Activated T-cell treated with anti-CD3 and anti-CD28 coated beads, Interleukin-2, amount 50 U/mL, for 48 hours (primary cell): ENCODE measurements at regions not wholly inside any gene's neighbourhood (a gene's known extent, or its start where the extent isn't known, plus 50 kb on each side); places are given as distances from the start of the nearest gene placed in this dataset.
"Not testable (repeated sequence)": the region's sequence is repeated elsewhere in the genome, so short reads cannot be mapped to it uniquely, and the experiment has no call there.

Experiments
- DNase-seq, 2 experiments: peaks; one replicate each; pipeline ENCODE4 v3.0.0-alpha.2; 2020

- DNase-seq: no peak
These were observed 1086.4 kb downstream of the CDH8 start for GRCh38 chr16:60949800-60950199.

- no peak for DNase-seq
These were observed 1091.0 kb downstream of the CDH8 start for GRCh38 chr16:60945225-60945624.

DNA sequence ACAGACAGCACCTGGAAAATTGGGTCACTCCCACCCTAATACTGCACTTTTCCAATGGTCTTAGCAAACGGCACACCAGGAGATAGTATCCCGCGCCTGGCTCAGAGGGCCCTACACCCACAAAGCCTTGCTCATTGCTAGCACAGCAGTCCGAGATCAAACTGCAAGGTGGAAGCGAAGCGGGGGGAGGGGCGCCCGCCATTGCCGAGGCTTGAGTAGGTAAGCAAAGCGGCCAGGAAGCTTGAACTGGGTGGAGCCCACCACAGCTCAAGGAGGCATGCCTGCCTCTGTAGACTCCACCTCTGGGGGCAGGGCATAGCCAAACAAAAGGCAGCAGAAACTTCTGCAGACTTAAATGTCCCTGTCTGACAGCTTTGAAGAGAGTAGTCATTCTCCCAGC is 1100.0 kb downstream of the CDH8 start:
- not testable (repeated sequence) for DNase-seq

DNA sequence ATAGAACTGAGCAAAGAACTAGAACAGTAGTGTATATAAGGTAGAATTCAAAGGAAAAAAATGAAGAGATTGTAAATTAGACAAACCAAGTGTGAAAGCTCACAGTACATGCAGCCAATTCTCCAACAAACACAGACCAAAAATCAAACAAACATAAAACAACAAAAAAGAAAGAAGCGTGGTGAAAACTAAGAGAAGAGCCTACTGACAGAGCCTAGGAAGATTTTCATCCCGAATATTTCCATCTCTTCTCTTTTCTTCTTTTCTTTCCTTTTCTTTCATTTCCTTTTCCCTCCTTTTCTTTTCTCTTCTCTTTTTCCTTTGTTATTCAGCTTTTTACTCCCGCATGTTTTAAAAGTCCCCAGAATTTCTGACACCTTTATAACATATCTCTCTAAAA is 1103.6 kb downstream of the CDH8 start:
- no peak for DNase-seq

DNA sequence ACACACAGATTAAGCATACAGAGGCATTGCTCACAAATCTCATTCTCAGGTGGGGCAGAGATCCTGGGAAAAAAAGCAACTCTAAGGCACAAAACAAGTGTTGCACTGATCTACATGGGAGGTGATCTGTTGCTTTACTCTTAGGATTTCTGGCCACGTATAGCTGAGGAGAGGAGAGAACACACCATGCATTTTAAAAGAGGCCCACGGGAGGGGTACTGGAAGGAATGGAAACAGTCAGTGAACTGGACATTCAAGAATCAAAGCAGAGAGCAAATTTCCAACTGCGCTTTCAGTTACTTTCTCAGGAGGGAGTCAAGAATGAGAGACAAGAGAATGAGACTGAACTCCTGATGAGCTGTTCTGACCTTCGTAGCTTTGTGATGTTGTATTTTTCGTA is 1105.9 kb downstream of the CDH8 start:
- DNase-seq: no peak

- DNase-seq: no peak
These were observed 1113.3 kb downstream of the CDH8 start for GRCh38 chr16:60922920-60923319.

DNA sequence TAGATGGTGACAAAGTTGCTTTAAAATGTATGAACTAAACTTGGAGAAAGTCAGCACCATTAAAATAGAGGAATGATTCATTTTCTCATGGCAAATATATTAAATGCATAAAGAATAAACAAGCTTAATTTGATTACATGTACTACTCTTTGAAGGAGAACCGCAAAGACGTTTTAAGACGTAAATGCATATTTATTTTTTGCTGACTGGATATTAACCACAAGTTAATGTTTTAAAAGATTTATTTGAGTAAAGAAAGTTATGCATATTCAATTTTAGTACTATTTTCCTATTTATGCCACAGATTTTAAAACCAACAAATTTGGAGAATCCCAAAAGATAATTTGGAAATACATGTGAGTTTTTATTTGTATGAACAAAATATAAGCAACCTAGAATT is 1121.9 kb downstream of the CDH8 start:
- no peak for DNase-seq

DNA sequence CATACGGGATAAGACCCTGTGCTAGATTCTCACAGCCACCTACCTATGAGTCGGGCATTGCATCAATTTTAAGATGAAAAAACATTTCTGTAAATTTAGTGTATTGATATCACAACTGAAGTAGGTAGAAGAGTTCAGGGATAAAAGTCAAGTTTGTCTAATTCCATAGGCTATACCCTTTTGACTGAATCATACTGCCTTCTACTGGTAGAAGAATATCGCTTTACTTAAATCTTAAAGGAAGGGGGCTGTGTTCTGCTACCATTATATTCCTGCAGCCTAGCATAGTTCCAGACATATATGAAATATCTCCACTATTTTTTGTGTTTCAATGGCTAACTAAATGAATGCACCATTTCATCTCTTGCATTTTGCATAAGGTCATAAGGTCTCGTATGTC is 1128.6 kb downstream of the CDH8 start:
- DNase-seq: no peak

DNA sequence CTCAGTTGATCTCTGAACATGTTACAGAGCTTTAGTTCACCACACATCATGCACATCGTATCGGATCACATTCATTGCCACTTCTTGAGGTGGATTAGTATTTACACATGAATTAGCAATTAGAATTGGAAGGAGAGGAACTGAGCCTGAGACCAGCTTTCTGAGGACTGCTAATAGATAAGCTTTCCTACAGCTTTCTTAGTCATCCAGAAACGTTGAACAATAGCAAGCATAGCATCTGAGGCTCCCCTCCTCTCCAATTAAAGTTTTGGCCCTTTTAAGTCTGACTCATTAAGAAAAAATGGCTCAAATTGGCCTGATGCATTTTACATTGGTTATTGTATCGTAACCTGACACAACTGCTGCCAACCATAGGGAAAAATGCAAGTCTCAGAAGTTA is 1130.4 kb downstream of the CDH8 start:
- DNase-seq: no peak

DNA sequence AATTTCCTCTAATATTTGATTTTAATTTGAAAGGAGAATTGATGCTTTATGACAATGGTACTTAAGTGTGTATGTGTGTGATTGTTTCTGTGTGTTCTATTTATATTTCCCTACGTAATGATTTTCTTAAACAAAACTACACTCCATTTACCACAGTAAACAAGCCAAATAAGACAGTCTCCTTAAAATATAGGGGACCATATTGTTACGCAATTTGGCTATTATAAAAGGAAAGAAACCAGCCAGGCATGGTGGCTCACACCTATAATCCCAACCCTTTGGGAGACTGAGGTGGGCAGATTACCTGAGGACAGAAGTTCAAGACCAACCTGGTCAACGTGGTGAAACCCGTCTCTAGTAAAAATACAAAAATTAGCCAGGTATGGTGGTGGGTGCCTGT is 1134.1 kb downstream of the CDH8 start:
- no peak for DNase-seq

GRCh38 chr16:60882816-60883215 is 1153.4 kb downstream of the CDH8 start:
- DNase-seq: no peak

- no peak for DNase-seq
These were observed 1183.6 kb downstream of the CDH8 start for GRCh38 chr16:60852635-60853034.

DNA sequence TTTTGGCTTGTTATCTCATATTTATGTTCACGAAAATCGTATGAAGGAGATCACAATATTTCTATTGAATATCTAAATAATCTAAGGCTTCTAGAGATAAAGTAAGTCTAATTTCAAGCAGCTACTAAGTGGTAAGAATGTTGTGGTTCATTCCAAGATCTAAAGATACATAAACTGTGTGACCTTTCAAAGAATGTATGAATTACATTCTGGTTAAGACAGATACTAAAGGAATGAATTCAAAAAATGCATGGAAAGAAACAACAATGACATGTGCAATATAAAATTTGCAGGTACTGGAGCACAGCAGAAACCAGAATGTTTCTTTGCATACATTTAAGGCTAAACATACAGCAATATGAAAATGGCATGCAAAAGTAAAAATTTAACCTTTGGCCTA is 1214.6 kb downstream of the CDH8 start:
- DNase-seq: no peak

DNA sequence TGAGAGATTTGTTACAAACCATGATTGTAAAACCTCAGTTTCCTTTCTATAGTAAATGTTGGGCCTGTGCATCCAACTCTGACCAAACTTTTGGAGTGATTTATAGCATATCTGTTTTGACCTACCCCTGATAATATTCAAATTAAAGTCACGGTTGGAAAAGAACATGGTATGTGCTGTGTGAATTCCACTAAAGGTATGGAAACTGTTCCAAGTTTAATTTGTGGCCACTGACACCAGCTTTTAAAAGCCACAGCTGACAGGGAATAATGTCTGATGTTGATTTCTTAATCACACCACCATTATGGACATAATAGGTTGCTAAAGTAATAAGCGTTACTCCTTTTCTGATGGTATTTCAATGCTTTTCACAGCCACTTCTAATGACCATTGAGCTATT is 1215.9 kb downstream of the CDH8 start:
- no peak for DNase-seq

- DNase-seq: no peak
These were observed 1217.8 kb downstream of the CDH8 start for GRCh38 chr16:60818465-60818864.

DNA sequence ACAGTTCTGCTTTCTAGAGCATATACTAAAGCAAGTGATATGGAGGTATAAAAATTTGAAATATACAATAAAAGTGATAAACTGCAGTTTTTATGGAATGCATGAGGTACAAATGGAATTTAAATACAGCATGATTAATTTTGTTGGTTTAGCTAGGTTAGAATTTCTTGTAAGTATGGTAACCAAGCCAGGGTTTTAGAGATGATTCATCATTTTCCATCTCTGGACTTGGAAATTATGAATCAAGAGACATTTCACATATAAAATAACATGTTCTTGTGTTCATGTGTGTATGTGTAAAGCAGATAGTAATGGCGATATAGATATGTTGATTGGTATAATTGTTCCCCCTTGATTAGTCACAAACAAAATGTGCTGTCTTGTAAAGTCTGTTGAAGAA is 1219.8 kb downstream of the CDH8 start:
- no peak for DNase-seq

- DNase-seq: no peak
These were observed 1220.4 kb downstream of the CDH8 start for GRCh38 chr16:60815865-60816264.

- no peak for DNase-seq
These were observed 1221.2 kb downstream of the CDH8 start for GRCh38 chr16:60815033-60815432.

- DNase-seq: no peak
These were observed 1224.6 kb downstream of the CDH8 start for GRCh38 chr16:60811657-60812056.

DNA sequence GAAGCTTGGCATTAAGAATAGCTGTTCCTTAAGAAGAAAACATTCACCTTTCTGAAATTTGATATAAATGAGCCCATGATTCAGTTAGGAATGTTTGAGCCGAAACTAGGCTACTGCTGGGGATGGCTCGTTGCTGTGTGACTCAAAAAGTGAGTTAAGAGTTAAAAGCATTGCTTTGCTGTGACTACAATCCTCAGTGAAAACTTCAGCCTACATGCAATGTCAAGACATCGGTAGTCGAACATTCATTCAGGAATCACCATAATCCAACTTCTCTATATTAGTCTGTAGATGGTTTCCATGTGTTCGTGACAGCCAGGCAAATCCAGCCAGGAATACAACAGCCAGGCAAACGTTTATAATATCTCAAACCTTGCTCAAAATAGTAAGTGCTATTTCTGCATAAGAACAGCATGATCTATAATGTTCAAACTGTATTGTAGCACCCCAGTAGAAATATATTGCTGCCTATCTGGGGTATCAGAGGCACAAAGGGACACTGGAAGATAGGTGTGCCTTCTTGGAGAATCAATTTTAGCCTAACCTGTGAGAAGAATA is 1225.1 kb downstream of the CDH8 start:
- DNase-seq: no peak

DNA sequence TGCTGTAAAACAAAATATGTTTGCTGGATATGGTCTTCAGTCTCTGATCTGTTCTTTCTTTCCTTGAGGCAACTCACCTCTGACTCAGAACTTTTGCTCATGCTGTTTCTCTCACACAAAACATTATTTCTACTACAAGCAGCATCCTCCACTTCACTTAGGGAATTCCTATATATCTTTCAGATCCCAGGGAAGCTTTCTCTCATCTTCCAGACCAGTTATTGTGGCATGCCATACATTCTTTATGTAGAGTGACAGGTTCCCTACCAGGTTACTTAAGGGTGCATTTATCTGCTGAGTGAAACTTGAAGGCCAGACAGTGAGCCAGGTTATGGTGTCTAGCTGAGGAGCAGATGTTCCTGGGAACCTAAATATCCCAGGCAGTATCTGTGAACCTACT is 1226.0 kb downstream of the CDH8 start:
- no peak for DNase-seq

DNA sequence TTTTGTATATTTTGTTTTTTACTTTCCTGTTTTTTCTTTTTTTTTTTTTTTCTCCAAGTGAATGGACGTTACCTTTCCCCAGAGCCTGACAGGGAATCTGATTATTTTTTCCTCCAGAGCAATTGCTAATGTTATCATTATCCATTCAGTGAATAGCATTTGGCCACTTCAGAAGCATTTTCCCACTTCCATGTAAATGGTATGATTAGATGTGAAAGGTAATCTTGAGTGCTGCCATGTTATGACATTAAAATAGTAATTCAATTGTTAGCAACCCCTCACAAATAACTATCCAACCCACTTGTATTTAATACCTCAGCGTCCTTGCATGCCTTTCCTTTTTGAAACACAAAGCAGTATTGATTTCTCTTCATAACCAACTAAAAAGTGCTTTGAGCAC is 1243.8 kb downstream of the CDH8 start:
- no peak for DNase-seq

DNA sequence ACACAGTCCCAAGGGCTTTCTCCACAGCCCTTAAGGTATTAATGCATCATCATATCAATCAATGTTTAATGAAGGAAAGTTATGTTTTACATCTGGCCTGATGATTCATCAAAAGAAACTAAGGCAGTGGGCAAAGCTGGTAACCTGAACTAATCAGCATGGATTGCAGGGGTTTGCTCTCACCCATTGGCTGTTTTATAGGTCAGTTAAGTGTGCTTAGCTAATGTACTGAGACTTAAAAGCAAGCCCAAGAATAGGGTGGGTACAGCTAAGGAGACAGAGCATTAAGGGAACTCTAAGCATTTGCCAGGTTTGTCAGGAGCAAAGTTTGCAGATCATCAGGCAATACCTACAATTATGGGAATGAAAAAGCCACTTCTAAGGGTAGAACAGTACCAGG is 1247.6 kb downstream of the CDH8 start:
- DNase-seq: no peak

GRCh38 chr16:60776281-60776680 is 1260.0 kb downstream of the CDH8 start:
- no peak for DNase-seq

DNA sequence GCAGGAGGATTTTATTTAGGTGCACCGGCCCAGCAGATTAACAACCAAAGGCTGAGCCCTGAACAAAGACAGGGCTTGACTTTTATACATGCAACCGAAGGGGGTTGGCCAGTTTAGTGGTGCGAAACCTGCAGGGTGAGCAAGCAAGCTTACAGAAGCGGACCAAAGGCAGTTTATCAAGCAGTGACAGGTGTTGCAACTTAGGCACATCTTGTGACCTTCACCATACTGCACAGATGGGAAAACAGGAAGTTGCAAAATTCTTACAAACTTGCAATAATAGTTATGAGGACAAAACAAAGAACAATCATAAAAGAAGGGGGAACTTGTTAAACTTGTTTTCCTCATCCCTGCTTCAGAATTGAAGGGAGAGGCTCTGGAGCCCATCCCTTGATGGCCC is 1265.1 kb downstream of the CDH8 start:
- DNase-seq: no peak

- not testable (repeated sequence) for DNase-seq
These were observed 1265.9 kb downstream of the CDH8 start for GRCh38 chr16:60770384-60770783.
